NCI-H2196 treated with DMSO at 0.1 percent for 48 hours (cell line): ENCODE measurements at regions not wholly inside any gene's neighbourhood (a gene's known extent, or its start where the extent isn't known, plus 50 kb on each side); places are given as distances from the start of the nearest gene placed in this dataset.

Experiments
- DNase-seq: peaks from one replicate; lab custom pipeline; 2025; ENCODE audit not compliant: unreplicated experiment; lab: John Stamatoyannopoulos, UW

DNA sequence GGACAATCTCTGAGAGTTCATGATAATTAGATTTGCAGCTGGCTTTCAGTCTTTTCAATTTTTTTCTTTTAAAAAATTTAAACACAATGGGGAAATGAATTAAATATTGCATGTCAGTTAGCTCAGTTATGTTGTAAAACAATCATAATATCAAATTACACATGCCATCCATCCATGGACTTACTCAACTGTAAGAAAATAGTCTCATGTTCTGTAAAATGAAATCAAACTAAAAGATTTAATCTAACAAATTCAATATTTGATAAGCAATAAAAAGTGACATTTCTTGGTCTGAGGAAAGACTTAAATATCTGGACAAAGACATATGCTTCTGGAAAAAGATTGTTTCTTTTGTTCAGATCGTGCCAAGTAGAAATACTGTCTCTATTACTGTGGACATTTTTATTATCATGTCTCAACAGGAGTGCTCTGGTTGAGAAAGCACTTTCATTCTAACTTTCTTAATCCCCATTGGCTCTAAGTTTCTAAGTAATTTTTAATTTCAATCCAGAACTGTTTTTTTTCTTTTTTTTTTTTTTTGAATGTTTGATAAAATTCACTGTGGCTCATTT lies 179.2 kb upstream of the FAM3C start:
- DNase-seq = no peak

DNA sequence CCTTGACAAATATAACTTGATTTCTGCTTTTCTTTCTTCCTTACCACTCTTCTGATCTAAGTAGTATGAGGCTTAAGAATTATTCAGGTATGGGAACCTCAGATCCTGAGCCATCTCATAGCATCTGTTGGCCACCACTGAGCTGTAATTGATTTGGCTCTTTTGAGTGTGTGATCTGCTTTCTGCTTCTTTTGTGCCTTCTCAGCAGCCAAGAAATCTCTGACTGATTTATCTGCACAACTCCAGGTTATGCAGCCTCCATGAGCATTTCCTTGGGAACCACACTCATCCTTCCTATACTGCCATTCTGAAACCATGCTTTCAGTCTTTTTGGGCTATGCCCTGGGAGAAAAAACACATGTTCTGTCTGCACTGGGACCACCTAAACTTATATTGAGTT lies 178.0 kb upstream of the FAM3C start:
- DNase-seq = no peak

DNA sequence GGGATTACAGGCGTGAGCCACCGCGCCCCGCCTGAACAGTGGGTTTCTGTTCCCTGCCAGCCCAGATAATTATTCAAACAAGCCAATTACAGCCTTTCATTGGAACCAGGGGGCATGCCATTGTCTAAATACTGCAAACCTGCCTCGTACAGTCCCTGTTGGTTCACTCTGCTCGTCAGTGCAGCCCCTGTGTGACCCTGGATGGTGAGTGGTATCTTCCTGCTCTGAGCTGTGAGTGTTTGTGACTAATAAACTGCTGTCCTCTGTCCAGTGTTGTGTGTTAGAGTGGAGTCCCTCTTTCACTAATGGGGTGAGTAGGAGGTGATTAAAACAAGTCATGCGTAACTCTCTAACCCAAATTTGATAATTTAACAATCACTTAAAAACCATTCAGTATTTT lies 176.5 kb upstream of the FAM3C start:
- no peak for DNase-seq

DNA sequence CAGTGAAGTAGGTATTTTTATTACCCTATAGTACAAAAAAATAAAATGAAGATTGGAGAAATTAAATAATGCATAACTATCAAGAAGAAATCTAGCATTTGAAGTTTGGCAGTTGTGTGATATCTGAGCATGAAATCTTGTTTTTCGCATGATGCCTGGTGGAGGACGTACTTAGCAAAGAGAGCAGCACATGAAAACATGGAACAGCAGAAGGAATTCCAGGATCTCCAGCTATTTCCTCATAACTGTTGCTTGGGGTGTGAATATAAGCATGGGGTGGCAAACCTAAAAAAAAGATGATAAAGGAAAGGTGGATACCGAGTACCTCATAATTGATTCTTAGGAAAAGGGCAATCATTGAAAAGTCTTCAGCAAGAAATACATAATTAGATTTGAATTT lies 174.3 kb upstream of the FAM3C start:
- DNase-seq = no peak

DNA sequence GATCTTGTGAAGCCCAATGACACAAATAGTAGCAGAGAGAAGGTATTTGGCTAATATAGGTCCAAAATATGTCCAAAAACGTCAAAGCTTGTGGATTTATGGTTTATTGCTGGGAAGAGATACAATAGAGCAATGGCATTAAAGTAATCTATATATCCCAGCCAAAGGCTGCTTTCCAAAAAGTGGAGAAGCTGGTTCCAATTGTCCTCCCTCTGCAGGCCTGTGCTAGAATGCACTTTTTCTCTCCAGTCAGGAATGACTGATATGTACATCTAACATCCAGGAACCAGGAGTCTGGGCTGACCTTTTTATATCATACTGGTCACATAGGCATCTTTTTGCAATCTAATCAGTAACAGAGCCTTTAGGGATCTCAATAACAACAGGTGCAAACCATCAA lies 167.1 kb upstream of the FAM3C start:
- DNase-seq = no peak

DNA sequence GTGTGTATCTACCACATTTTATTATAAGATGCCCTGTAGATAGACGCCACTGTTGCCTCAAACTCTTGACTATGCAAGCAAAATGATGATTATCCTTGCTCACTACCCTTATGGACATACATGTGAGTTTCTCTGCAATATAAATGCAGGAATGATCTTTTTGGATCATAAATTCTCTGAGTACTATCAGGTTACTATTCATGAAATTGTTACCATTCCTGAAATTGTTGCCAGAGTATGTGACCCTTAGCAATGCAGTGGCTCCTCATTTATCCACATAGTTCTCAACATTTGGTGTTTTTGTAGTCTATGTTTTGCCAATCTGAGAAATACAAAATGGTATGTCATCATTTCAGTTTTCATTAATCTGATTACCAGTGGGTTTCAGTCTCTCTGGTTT lies 166.2 kb upstream of the FAM3C start:
- DNase-seq = no peak

DNA sequence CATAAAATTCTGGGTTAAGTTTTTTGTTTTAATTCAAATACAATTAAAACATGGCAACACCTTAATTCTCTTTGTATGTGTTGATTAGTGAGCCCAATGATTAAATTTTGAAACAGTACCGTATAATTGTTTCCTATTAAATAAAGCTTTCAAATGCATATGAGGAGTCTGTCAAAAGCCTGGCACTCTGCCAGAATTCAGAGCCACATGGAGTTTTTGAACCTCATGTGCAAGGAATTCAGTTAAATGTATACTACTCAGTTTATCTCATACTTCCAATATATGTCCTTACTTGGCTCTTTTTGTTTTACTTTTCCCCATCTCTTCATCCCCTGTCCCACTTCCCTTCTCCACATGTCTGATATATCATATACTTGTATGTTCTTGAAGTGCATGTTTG lies 165.6 kb upstream of the FAM3C start:
- no peak for DNase-seq

DNA sequence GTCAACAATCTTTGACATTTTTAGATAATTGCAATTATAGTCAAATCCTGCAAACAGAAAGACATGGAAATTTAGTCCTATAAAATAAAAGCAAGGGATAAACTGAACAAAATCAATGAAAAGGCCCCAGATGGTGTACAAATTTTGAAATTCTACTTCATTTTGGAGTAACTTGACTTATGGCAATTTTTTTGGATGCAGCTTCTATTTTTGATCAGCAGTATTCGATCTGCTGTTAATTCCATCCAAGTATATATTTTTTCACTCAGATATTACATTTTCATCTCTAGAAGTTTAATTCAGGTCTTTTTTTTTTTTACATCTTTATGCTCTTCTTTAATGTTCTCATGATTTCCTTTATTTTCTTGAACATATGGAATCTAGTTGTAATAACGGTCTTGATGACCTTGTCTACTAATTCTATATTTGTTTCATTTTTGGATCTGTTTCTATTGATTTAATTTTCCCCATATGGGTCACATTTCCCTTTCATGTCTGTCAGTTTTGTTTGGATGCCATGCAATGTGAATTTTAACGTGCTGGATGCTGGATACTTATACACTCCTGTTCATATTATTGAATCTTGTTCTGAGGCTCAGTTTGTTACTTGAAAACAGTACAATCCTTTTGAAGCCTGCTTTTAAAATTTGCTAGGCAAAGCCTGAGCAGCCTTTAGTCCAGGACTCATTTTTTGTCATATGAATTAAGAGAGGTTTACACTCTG lies 164.3 kb upstream of the FAM3C start:
- no peak for DNase-seq

DNA sequence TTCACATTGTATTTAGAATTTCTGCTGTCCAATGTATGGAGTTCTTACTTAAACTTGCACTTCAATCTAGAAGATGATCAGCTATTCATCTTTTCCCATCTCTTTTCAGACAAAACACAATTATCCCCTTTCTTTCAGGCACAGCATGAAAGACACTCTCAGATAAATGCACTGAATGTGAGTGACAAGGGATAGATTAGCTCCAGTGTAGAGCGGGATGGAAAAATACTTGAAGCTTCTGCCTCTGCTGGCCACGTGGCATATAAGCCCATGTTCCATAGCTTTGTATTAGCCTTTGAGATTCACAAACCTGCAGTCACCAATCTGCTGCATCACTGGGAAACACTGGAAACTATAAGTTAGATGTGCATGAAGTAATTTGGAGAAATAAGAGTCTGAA lies 162.2 kb upstream of the FAM3C start:
- no peak for DNase-seq

DNA sequence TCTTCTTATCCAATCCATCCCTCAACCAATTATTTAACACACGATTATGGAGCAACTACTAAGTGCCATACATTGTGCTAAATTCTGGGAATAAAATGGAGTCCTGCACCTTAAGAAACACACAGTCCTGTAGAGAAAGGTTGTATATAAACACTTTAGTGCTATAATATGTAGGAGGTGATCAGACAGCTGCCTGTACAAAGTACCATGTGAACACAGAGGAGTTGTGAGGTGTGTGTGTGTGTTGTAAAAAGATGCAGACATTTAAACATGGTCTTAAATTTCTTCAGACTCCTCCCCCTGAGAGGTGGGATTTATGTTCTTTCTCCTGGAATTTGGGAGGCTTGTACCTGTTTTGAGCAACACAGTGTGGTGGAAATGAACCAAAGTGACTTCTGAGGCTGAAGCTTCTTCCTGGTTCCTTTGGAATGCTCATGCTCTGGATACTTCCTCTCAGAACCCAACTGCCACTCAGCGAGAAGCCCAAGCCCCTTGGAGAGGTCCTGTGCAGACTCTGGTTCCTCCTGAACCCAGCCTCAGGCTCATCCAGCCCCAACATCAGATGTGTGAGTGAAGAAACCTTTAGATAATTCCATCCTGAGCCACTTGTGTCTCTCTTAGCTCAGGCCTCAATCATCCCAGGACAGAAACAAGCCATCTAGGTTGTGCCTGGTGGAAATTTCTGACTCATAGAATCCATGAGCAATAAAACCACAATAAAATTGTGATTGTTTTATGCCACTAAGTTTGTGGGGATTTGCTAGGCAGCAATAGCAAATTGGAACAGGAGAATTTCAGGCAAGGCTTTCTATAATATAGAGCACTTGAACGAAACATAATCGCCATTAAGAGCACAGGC lies 161.2 kb upstream of the FAM3C start:
- no peak for DNase-seq

DNA sequence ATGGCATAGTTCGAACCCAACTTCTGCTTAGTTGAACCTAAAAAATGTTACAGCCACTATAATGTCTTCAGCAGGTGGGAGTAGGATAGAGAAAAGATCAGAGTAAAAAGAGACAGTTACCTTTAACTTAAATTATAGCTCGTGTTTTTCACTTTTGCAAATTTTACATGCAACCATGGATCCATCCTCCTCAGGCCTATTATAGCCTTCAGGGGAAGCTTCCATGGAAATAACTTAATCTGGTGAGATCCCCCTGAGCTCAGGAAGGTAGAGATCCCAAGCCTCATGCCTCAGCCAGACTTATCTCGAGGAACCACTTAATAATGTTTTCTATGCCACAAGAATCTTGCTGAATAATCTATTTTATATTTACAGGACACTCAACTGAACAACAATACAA lies 159.4 kb upstream of the FAM3C start:
- no peak for DNase-seq

DNA sequence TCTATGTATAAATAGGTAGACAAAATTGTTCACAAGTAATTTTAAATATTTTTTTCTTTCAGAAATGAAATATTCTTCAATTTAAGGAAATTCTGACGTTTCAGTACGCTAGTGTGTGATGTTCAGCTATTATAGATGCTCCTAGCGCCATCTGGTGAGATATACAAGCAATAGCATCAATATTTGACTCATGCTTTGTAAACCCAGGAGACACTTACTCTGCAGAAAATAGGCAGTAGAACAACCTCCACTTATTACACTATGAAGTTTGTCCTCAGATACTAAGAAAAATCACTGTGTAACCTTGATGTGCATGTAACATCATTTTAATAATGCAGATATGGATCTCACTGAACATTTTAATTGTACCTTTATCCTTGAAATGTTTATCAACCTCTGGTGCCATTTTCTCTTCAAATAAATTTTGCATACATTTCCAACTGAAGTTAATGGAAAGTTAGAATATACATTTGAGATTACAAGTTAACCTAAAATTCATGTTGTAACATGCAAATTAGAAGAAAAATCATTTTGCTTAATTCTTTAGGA lies 151.5 kb upstream of the FAM3C start:
- peak; percentile 54 for DNase-seq

DNA sequence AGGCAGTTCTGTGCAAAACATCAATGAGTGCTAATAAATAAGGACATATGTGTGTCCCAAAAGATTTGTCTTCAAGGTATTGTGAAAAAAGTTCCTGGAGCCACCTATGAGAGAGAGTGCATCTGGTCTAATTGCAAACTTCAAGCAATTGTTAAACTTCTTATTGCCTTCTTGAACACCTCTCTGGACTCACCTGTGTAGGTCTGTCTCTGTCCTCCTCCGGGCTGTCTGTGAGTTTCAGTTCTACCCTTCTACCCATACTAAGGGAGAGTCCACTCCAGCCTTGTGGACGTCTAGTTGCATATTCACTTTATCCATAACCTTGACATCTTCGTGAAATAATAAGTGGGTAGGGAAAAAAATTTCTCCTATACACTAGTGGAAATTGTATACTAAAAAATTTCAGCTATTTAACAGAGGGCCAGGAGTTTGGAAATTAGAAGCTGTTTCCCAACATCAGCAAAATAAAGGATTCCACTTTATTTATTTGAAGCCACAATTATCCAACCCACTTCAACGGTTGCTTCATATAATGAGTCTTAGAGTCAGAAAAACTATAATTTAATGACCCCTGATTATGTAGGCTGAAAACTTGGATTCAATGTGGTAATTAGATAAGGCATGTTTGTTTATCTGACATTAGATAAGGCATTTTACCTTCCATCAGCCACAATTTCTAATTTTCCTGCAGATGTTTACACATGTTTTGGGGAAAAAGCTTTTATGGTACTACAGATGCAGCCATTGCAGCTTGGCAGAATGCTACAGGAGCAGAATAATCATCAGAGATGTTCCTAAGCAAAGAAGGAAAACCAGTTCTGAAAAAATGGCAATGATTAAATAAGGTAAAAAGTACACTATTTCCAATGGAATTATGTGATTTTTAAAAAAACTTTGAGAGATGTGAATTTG lies 150.8 kb upstream of the FAM3C start:
- DNase-seq = no peak

DNA sequence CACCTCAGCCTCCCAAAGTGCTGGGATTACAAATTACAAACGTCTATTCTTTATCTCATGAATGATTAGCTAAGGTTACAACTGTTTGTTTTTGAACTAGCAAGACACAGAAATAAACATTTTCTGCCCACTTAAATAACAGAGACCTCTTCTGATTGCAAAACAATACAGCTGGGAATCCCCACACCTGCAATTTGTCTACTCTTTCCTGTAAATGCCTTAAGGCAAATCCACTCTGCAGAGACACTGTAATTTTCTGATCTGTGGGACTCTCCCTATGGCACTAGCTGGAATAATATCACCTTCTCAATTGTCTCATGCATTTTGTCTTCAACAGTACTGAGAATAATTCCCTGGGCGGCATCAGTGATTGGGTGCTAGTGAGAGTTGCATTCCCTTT lies 149.3 kb upstream of the FAM3C start:
- no peak for DNase-seq

DNA sequence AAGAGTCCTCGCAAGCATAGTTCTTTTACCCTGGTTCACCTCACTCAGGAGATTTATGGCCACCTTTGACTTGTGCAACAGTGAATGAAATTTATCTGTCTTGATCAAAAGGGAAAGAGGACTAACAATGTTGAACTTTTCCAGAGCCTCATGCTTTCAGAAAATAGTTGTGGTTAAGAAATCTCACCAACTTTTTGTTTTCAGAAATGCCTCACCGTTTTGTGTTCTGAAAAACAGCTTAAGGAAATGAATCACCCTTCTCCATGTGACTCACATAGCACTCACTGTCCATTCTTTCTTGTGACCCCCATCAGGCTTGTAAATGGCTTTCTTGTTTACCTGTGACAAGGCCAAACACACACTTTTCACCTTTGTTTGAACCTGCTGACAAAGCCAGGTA lies 148.6 kb upstream of the FAM3C start:
- DNase-seq = no peak

DNA sequence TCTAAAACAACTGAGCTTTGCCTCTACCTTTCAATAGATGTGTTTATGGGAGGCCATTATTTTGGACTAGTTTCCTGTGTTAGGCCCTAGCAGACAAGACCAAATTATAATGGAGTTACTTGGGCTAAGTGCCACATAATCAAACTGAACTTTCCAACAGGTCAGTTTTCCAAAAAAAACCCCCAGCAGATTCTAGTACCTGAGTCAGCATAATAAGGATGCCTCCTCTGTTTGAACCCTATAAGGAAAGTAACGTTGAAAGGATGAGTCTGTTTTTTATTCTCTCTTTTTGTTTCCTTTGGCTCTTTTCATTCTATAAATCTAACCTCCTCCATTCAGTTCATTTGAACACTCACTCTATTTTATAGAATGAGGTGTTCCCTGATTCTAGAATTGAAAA lies 148.1 kb upstream of the FAM3C start:
- no peak for DNase-seq

DNA sequence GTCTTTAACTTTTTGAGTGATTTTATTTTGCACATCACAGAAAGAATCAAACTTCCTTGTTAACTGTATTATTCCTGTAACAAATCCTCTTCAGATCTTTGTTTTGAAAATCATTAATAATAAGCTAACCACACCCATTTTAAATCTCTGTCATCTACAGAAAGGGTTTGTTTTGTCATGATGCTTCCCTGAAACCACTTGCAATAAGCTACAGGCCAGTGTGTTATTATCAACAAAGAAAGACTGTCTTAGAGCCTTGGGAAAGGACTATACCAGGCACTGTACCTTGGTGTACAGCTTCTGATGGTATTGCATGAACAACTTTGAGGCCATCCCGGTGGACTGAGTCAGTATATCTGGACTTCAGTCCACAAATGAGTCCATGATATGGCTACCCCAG lies 145.3 kb upstream of the FAM3C start:
- no peak for DNase-seq

DNA sequence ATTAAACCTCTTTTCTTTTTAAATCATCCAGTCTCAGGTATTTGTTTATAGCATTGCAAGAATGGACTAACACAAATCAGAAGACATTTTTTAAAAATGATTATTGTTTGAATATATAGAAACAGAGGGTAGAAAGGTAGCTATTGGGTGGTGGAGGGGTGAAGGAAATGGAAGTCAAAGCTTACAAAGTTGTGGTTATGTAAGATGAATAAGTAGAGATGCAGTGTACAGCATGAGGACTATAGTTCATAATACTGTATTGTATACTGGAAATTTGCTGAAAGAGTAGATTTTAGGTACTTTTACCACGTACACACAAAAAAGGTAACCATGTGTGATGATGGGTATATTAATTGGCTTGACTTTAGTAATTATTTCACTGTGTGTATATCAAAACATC lies 144.0 kb upstream of the FAM3C start:
- no peak for DNase-seq

DNA sequence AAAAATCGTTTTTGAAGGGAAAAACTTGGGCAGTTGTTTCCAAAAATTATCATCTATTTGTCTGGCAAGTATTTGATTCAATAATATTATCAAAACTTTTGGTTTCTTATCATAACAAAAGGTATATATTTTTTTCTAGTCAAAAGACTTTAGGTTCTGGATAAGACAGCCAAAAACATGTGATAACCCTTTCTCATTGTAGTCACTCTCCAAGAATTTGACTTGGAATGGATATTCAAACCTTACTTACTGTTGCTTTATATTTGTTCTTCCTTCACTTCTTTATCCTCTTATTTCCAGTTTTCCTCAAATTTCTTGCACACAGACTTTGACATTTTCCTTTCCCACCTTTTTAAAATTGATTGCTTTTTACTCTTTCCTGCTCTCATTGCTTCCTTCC lies 140.9 kb upstream of the FAM3C start:
- DNase-seq = no peak

DNA sequence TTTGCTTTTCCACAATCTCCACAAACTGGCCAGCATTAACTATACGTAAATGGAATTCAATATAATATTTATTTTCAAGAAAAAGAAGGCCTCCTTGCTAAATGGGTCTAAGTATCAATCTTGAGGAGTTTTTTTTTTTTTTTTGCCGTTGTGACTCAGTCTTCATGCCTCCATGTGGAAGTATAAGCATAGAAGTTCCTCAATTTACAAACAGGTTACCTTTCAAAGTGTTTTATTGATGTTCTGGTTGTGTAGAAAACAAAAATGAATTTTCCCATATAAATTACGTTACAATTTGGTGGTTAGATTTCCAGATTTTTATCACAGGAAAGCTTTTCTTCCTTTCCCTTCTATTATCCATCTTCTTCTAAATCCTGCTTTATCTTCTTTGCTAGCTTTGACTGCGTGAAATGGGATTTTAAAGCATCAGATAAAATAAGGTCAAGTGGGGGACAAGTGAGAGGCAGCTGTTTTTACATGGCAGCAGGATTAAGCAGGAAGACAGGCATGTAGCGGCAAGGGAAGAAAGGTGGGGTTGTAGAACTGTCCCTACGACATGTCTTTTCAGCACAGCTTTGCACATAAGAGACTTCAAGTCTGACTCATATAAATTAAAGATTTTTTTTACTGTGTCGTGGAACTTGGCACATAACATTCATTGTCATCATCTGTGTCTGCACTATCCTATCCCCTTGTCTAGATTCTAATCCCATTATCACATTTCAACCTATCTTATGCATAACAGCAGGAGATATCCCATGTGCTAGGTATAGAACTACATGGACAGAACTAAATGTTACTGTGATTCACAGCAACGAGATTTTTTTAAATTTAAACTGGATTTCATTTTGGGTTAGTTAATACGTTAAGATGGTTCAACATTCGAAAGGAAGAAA lies 135.3 kb upstream of the FAM3C start:
- no peak for DNase-seq
